ENCODE measurements at regions not wholly inside any gene's neighbourhood (a gene's known extent, or its start where the extent isn't known, plus 50 kb on each side); places are given as distances from the start of the nearest gene placed in this dataset.
"Not testable (repeated sequence)": the region's sequence is repeated elsewhere in the genome, so short reads cannot be mapped to it uniquely, and the experiment has no call there.

GRCh38 chr2:234565842-234566619 lies 69.2 kb upstream of the ARL4C start:
- no peak for ATAC-seq
- intact Hi-C loops (cut with DNase I), result no loop called here
- no peak for DNase-seq (ENCODE audit: missing footprints)

GRCh38 chr2:234565201-234565600 lies 68.3 kb upstream of the ARL4C start:
- ATAC-seq (no peak), DNase-seq (ENCODE audit: missing footprints) (no peak)
- intact Hi-C loops (cut with DNase I), result no loop called here

GRCh38 chr2:234564699-234565098 lies 67.8 kb upstream of the ARL4C start:
- DNase-seq (ENCODE audit: missing footprints) (no peak), ATAC-seq (no peak)
- intact Hi-C loops (cut with DNase I), result no loop called here

GRCh38 chr2:234559609-234560008 lies 62.7 kb upstream of the ARL4C start:
- ATAC-seq, result no peak
- intact Hi-C loops (cut with DNase I), result loop anchor here (10.0 kb wide), 1 partner anchor 325 kb away; no protein-coding TSS in a partner anchor
- DNase-seq (ENCODE audit: missing footprints), result no peak

- DNase-seq (ENCODE audit: missing footprints) (no peak), ATAC-seq (no peak)
- intact Hi-C loops (cut with DNase I), result loop anchor here (10.0 kb wide), 1 partner anchor 326 kb away; no protein-coding TSS in a partner anchor
These were observed 61.8 kb upstream of the ARL4C start for GRCh38 chr2:234558642-234559041.

- intact Hi-C loops (cut with DNase I), result loop anchor here (10.0 kb wide), 1 partner anchor 328 kb away; no protein-coding TSS in a partner anchor
These were observed 60.1 kb upstream of the ARL4C start for GRCh38 chr2:234556848-234557573.

GRCh38 chr2:234555616-234556249 lies 58.9 kb upstream of the ARL4C start:
- no peak for DNase-seq (ENCODE audit: missing footprints)
- intact Hi-C loops (cut with DNase I), result loop anchor here (10.0 kb wide), 1 partner anchor 329 kb away; no protein-coding TSS in a partner anchor
- no peak for ATAC-seq

More at GRCh38 chr2:234556848-234557573, 60.1 kb upstream of the ARL4C start:
- no peak for ATAC-seq
- DNase-seq (ENCODE audit: missing footprints), result no peak

- DNase-seq (ENCODE audit: missing footprints) (no peak), ATAC-seq (no peak)
- intact Hi-C loops (cut with DNase I), result loop anchor here (10.0 kb wide), 1 partner anchor 330 kb away; no protein-coding TSS in a partner anchor
These were observed 58.3 kb upstream of the ARL4C start for GRCh38 chr2:234555161-234555560.

GRCh38 chr2:234553223-234553622 lies 56.3 kb upstream of the ARL4C start:
- intact Hi-C loops (cut with DNase I), result loop anchor here (10.0 kb wide), 1 partner anchor 332 kb away; no protein-coding TSS in a partner anchor
- not testable (repeated sequence) for ATAC-seq; DNase-seq (ENCODE audit: missing footprints)

GRCh38 chr2:234550511-234551107 lies 53.7 kb upstream of the ARL4C start:
- DNase-seq (ENCODE audit: missing footprints) (peak; percentile 72), ATAC-seq (peak; percentile 73)

GRCh38 chr2:234550056-234550455 lies 53.2 kb upstream of the ARL4C start:
- intact Hi-C loops (cut with DNase I), result loop anchor here (1.0 to 10.0 kb wide), 3 partner anchors 335 to 567 kb away; no protein-coding TSS in a partner anchor
- DNase-seq (ENCODE audit: missing footprints) (no peak), ATAC-seq (no peak)

More at GRCh38 chr2:234550511-234551107, 53.7 kb upstream of the ARL4C start:
- intact Hi-C loops (cut with DNase I), result loop anchor here (1.0 to 10.0 kb wide), 3 partner anchors 334 to 567 kb away; no protein-coding TSS in a partner anchor

- no peak for DNase-seq (ENCODE audit: missing footprints)
- peak; percentile 8 for ATAC-seq
- intact Hi-C loops (cut with DNase I), result loop anchor here (10.0 kb wide), 1 partner anchor 574 kb away; no protein-coding TSS in a partner anchor
These were observed 52.0 kb upstream of the ARL4C start for GRCh38 chr2:234548695-234549420.

GRCh38 chr2:234546770-234547169 lies 49.9 kb upstream of the ARL4C start:
- ATAC-seq, result no peak
- intact Hi-C loops (cut with DNase I), result loop anchor here (10.0 kb wide), 1 partner anchor 572 kb away; no protein-coding TSS in a partner anchor
- DNase-seq (ENCODE audit: missing footprints), result no peak

Data from Right ventricle myocardium inferior (tissue), 1 donor.